ENCODE measurements at regions not wholly inside any gene's neighbourhood (a gene's known extent, or its start where the extent isn't known, plus 50 kb on each side); places are given as distances from the start of the nearest gene placed in this dataset.
"Not testable (repeated sequence)": the region's sequence is repeated elsewhere in the genome, so short reads cannot be mapped to it uniquely, and the experiment has no call there.

DNA sequence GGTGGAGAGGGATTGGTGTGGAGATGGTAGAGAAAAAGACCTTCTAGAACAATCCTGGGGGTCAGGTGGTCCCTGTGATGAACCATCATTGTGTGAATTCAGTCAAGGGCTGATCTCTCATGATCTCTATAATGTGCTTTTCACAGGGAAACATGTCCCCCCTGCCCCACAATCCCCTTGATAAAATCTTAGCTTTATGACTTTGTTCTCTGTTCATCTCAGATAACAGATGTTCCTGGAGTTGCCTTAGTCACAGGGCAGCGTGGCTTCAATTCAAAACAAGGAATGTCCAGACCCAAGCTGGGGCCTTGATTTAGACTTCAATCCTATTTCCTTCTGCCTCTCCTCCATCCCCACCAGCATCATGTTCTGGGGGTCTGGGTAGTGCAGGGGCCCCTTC, 171.5 kb downstream of the CRLF3 start:
- TF ChIP-seq, protein P1, sequence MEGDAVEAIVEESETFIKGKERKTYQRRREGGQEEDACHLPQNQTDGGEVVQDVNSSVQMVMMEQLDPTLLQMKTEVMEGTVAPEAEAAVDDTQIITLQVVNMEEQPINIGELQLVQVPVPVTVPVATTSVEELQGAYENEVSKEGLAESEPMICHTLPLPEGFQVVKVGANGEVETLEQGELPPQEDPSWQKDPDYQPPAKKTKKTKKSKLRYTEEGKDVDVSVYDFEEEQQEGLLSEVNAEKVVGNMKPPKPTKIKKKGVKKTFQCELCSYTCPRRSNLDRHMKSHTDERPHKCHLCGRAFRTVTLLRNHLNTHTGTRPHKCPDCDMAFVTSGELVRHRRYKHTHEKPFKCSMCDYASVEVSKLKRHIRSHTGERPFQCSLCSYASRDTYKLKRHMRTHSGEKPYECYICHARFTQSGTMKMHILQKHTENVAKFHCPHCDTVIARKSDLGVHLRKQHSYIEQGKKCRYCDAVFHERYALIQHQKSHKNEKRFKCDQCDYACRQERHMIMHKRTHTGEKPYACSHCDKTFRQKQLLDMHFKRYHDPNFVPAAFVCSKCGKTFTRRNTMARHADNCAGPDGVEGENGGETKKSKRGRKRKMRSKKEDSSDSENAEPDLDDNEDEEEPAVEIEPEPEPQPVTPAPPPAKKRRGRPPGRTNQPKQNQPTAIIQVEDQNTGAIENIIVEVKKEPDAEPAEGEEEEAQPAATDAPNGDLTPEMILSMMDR (IDR thresholded peaks at IDR 0.05) = not testable (repeated sequence)
- TF ChIP-seq POLR2A (IDR thresholded peaks at IDR 0.05) = not testable (repeated sequence)
